GM12864 (cell line): ENCODE measurements at regions not wholly inside any gene's neighbourhood (a gene's known extent, or its start where the extent isn't known, plus 50 kb on each side); places are given as distances from the start of the nearest gene placed in this dataset.
"Not testable (repeated sequence)": the region's sequence is repeated elsewhere in the genome, so short reads cannot be mapped to it uniquely, and the experiment has no call there.

Experiments used
- DNase-seq: peaks from one replicate; pipeline ENCODE4 v3.0.0-alpha.2; 2011; ENCODE audit warnings: low read depth
- H3K4me3 ChIP-seq: 2 replicates; pipeline ENCODE4 v1.5.1; 2011; ENCODE audit warnings: mild to moderate bottlenecking, low read depth, low read length, control low read depth
- CTCF ChIP-seq: IDR thresholded peaks from 2 replicates; pipeline ENCODE4 v1.5.1; 2011; ENCODE audit warnings: low read depth, mild to moderate bottlenecking, moderate library complexity, low read length, control low read depth, inconsistent platforms; ENCODE audit errors: missing control alignments

DNA sequence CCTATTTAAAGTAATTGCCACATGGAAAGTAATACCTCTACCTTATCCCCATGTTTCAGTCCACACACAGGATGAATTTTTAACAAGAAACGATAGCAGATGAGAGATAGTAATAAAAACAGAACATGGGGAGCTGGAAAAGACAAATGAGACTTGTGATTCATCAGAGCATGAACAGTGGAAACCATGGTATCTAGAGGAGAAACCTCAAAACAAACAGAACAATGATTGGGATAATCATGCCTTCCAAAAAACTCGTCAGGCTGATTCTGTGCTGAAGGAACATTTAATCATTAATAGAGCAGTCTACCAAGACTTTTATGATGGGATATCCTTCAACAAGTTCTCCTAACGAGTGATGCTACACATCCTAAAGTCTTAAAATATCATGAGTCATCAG, 1390.7 kb downstream of the FSCB start:
- H3K4me3 ChIP-seq = no peak overlapping the region
- no peak for DNase-seq
- no peak for TF ChIP-seq CTCF

DNA sequence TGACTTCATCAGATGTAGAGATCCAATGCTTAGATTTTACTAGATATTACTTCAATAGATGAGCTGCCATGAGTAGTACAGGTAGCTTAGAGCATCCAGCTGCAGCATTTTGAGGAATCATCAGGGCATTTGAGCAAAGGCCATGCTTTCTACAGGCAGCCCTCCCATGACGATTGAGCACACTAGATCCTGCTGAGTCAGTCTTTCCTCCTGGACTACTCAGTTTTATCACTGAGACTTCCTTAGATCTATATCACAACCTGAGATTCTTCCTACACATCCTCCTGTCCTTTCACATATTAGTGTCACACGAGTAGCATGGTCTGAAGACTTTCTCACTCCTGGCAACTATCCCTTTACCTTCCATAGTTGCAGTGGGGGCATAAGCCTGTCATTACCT, 1401.8 kb downstream of the FSCB start:
- DNase-seq = no peak
- no peak for TF ChIP-seq CTCF
- no peak overlapping the region for H3K4me3 ChIP-seq

DNA sequence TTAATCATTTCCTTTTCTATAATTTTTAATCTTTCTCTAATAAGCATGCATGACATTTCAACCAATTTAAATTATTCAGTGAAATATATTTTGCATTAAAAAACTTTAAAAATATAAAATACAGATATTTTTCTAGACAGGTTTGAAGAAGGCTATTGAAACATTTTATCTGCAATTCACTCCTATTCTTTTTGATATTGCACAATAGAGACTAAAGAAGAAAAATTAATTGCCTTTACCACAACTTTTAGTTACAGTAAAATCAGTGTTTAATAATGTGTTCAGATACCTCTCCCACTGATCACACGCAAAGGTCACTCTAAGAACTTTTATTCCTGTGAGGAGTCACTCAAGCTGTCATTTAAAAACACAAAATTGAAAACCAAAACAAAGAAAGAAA, 1416.7 kb downstream of the FSCB start:
- no peak for DNase-seq
- no peak overlapping the region for H3K4me3 ChIP-seq
- TF ChIP-seq CTCF = no peak

- DNase-seq = no peak
- no peak for TF ChIP-seq CTCF
- no peak overlapping the region for H3K4me3 ChIP-seq
Observed at GRCh38 chr14:43087666-43088065, 1419.4 kb downstream of the FSCB start.

- no peak for TF ChIP-seq CTCF
Observed at GRCh38 chr14:43085819-43086218, 1421.3 kb downstream of the FSCB start.

GRCh38 chr14:43067372-43067771, 1439.7 kb downstream of the FSCB start:
- DNase-seq, H3K4me3 ChIP-seq: not testable (repeated sequence)

More at GRCh38 chr14:43085819-43086218, 1421.3 kb downstream of the FSCB start:
- DNase-seq = no peak
- no peak overlapping the region for H3K4me3 ChIP-seq

- no peak for DNase-seq
- TF ChIP-seq CTCF = no peak
- no peak overlapping the region for H3K4me3 ChIP-seq
Observed at GRCh38 chr14:43056106-43056505, 1449.4 kb downstream of the LRFN5 start.

DNA sequence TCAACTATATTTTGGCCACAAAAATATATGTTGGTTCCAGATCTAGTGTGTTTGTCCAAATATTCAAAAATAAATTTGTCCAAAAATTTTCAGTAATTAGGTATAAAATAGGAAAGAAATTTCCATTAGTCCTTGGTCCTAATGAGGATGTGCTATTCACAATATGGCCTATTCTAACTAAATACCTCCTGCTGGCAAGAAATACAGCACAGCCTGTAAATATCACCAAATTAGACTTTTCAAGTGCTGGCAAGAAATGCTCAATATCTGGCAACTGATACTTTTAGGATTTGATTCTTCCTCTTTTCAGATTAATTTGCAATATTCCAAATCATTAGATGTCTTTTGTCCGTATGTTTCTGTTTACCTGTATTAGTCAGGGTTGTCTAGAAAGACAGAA, 1446.2 kb downstream of the LRFN5 start:
- DNase-seq = no peak
- no peak overlapping the region for H3K4me3 ChIP-seq
- no peak for TF ChIP-seq CTCF
